NT2/D1 (cell line): ENCODE measurements at regions not wholly inside any gene's neighbourhood (a gene's known extent, or its start where the extent isn't known, plus 50 kb on each side); places are given as distances from the start of the nearest gene placed in this dataset.

Experiments
- DNase-seq: peaks from one replicate; pipeline ENCODE4 v3.0.0-alpha.2; 2011; ENCODE audit warnings: low read depth, low spot score
- H3K27me3 ChIP-seq: 2 replicates; pipeline ENCODE4 v1.6.0; 2011; ENCODE audit warnings: mild to moderate bottlenecking; ENCODE audit not compliant: insufficient read length, insufficient read depth
- H3K36me3 ChIP-seq: 2 replicates; pipeline ENCODE4 v1.6.1; 2011; ENCODE audit warnings: mild to moderate bottlenecking, low read length, mixed read lengths; ENCODE audit not compliant: insufficient read depth, insufficient read length
- H3K4me1 ChIP-seq: 2 replicates; pipeline ENCODE4 v1.5.1; 2011; ENCODE audit not compliant: insufficient read depth, insufficient read length
- H3K4me3 ChIP-seq: 2 replicates; pipeline ENCODE4 v1.5.1; 2011; ENCODE audit warnings: low read depth; ENCODE audit not compliant: insufficient read length
- H3K9ac ChIP-seq: 2 replicates; pipeline ENCODE4 v1.6.0; 2011; ENCODE audit warnings: low read depth; ENCODE audit not compliant: insufficient read length
- H3K9me3 ChIP-seq: 2 replicates; pipeline ENCODE4 v1.5.1; 2011; ENCODE audit warnings: mild to moderate bottlenecking, low read length; ENCODE audit not compliant: insufficient read depth
- SUZ12 ChIP-seq: IDR thresholded peaks from 2 replicates; pipeline ENCODE4 v1.6.1; 2011; ENCODE audit not compliant: insufficient read length, insufficient read depth; ENCODE audit errors: extremely low read depth
- YY1 ChIP-seq: IDR thresholded peaks from 2 replicates; pipeline ENCODE4 v1.6.1; 2011; ENCODE audit not compliant: insufficient read length, insufficient read depth
- ZNF274 ChIP-seq: IDR thresholded peaks from 2 replicates; pipeline ENCODE4 v1.6.1; 2011; ENCODE audit warnings: mild to moderate bottlenecking, low read depth, low read length

DNA sequence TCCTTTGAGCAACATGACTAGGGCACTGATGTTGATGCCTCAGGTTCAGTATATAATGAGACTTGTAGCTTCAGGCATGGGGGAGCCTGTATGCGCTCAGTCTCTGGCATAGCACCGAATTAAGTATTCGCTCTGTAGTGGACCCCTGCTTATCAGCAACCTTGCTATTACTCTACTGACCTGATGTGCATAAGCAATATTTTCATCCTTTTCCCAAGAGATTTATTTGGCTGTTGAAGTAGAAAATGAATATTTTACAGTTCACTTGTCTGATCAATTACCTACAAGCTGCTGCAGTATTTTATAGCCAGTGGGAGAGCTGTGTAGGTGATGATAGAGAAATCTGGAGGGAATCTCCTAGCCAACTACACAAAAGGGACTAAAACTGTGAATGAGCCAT is 781.6 kb upstream of the PHF14 start:
- no peaks in the 10 kb centered on the region for H3K27me3 ChIP-seq
- no peak overlapping the region for H3K9ac ChIP-seq
- H3K4me3 ChIP-seq: no peak overlapping the region
- no peak for DNase-seq
- H3K4me1 ChIP-seq: no peaks in the 10 kb centered on the region
- TF ChIP-seq YY1 (no peak), ZNF274 (no peak), SUZ12 (no peak)
- no peaks in the 10 kb centered on the region for H3K9me3 ChIP-seq
- H3K36me3 ChIP-seq: no peaks in the 10 kb centered on the region

GRCh38 chr7:10205696-10206095 is 768.0 kb upstream of the PHF14 start:
- Histone ChIP-seq H3K9ac (no peak overlapping the region), H3K27me3 (no peaks in the 10 kb centered on the region), H3K36me3 (no peaks in the 10 kb centered on the region), H3K4me1 (no peaks in the 10 kb centered on the region), H3K4me3 (no peak overlapping the region), H3K9me3 (no peaks in the 10 kb centered on the region)
- DNase-seq: no peak
- TF ChIP-seq ZNF274 (no peak), YY1 (no peak), SUZ12 (no peak)

- Histone ChIP-seq H3K4me3 (no peak overlapping the region), H3K27me3 (no peaks in the 10 kb centered on the region), H3K4me1 (no peaks in the 10 kb centered on the region), H3K36me3 (no peaks in the 10 kb centered on the region), H3K9ac (no peak overlapping the region), H3K9me3 (peaks cover 14% of the 10 kb centered on the region)
- TF ChIP-seq ZNF274: no peak
- DNase-seq: no peak
Observed at GRCh38 chr7:10210000-10210399, 763.7 kb upstream of the PHF14 start.

DNA sequence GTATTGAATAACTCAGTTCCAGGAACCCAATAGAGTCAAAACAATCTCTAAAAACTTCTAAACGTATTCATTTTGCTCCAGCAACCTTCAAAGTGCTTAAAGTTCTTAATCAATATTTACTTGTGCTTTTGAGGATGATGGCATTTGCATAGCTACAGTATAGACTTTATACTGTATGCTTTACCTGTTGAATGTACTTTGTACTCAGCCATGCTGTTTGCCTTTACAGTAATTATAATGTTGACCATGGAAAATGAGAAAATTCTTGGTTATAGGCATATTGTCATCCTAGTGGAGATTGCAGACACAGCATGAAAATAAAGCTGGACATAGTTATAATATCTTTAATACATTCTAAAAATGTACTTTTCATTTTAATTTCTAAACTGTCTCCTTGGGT is 762.7 kb upstream of the PHF14 start:
- no peak for TF ChIP-seq YY1
- TF ChIP-seq ZNF274: no peak
- TF ChIP-seq SUZ12: no peak
- no peak overlapping the region for H3K9ac ChIP-seq
- no peaks in the 10 kb centered on the region for H3K27me3 ChIP-seq
- H3K9me3 ChIP-seq: peaks cover 14% of the 10 kb centered on the region
- DNase-seq: no peak
- no peaks in the 10 kb centered on the region for H3K4me1 ChIP-seq
- H3K36me3 ChIP-seq: no peaks in the 10 kb centered on the region
- H3K4me3 ChIP-seq: no peak overlapping the region

- Histone ChIP-seq H3K27me3 (no peaks in the 10 kb centered on the region), H3K36me3 (no peaks in the 10 kb centered on the region), H3K9ac (no peak overlapping the region), H3K4me1 (no peaks in the 10 kb centered on the region), H3K9me3 (peaks cover 14% of the 10 kb centered on the region), H3K4me3 (no peak overlapping the region)
- no peak for TF ChIP-seq YY1
- no peak for TF ChIP-seq SUZ12
- TF ChIP-seq ZNF274: no peak
- DNase-seq: no peak
Observed at GRCh38 chr7:10211861-10212260, 761.8 kb upstream of the PHF14 start.

- no peak overlapping the region for H3K9ac ChIP-seq
- H3K4me1 ChIP-seq: no peaks in the 10 kb centered on the region
- TF ChIP-seq ZNF274 (no peak), SUZ12 (no peak), YY1 (no peak)
- H3K36me3 ChIP-seq: no peaks in the 10 kb centered on the region
- DNase-seq: no peak
- H3K27me3 ChIP-seq: no peaks in the 10 kb centered on the region
- H3K4me3 ChIP-seq: no peak overlapping the region
- H3K9me3 ChIP-seq: peaks cover 14% of the 10 kb centered on the region
Observed at GRCh38 chr7:10212649-10213048, 761.0 kb upstream of the PHF14 start.

DNA sequence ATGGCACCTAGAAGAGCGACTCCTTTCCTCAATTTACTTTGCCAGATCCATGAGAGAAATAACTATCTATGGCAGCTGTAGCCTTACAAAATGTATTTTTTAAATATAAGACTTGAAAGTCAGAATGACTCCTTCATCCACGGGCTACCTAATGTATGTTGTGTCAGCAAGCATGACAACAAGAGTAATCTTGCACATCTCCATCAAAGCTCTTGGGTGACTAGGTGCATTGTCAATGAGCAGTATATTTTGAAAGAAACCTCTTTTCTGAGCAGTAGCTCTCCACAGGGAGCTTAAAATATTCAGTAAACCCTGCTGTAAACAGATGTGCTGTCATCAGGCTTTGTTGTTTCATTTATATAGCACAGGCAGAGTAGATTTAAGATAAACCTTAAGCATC is 757.2 kb upstream of the PHF14 start:
- H3K4me1 ChIP-seq: no peaks in the 10 kb centered on the region
- DNase-seq: no peak
- H3K9ac ChIP-seq: no peak overlapping the region
- TF ChIP-seq SUZ12 (no peak), YY1 (no peak), ZNF274 (no peak)
- peaks cover 14% of the 10 kb centered on the region for H3K9me3 ChIP-seq
- no peaks in the 10 kb centered on the region for H3K36me3 ChIP-seq
- no peak overlapping the region for H3K4me3 ChIP-seq
- H3K27me3 ChIP-seq: no peaks in the 10 kb centered on the region

DNA sequence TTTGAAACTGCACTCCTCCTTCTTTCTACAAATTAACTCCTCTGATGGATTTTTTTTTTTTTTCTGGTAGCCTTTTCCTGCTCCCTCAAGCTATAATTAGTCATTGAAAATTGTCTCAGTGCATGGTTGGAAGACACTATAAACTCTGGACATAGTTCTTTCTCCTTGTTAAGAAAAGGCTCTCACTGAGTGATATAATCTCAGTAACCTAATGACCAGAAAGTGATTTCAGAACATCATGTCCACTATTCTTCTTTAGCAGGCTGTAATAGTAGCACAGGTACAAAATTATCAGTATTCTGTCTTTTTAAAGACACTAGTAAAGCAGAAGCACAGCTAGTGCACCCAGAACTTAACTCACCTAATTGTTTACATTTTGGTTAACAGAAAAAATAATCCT is 752.6 kb upstream of the PHF14 start:
- H3K36me3 ChIP-seq: no peaks in the 10 kb centered on the region
- H3K4me1 ChIP-seq: no peaks in the 10 kb centered on the region
- TF ChIP-seq SUZ12: no peak
- no peak for TF ChIP-seq YY1
- TF ChIP-seq ZNF274: no peak
- H3K9me3 ChIP-seq: no peaks in the 10 kb centered on the region
- no peak overlapping the region for H3K4me3 ChIP-seq
- no peaks in the 10 kb centered on the region for H3K27me3 ChIP-seq
- DNase-seq: no peak
- no peak overlapping the region for H3K9ac ChIP-seq
